Gastroesophageal sphincter (tissue), 4 donors: ENCODE measurements at regions not wholly inside any gene's neighbourhood (a gene's known extent, or its start where the extent isn't known, plus 50 kb on each side); places are given as distances from the start of the nearest gene placed in this dataset.

Source experiments
- ATAC-seq: fragments of 150-250 bp; one replicate; pipeline ENCODE4 v1.9.1; 2016; ENCODE audit warnings: mild to moderate bottlenecking, moderate library complexity
- H3K27ac ChIP-seq, 4 donors: fragments of 200-600 bp; sonication (generic) in 3 of 4; 1 replicate in 3 of 4; 2 replicates in 1 of 4; pipeline ENCODE4 v1.5.1; 2016 to 2019
- H3K27me3 ChIP-seq: fragments of 200-600 bp; sonication (generic); one replicate; pipeline ENCODE4 v1.5.1; 2019
- H3K36me3 ChIP-seq, 2 donors: fragments of 200-600 bp; sonication (generic); one replicate each; pipeline ENCODE4 v1.5.1; 2019; ENCODE audit warnings: control low read depth in 1 of 2
- H3K4me1 ChIP-seq, 3 donors: fragments of 200-600 bp; sonication (generic); 1 replicate in 2 of 3; 2 replicates in 1 of 3; pipeline ENCODE4 v1.5.1; 2016 to 2019; ENCODE audit warnings: control low read depth in 2 of 3
- H3K4me3 ChIP-seq, 2 donors: fragments of 200-600 bp; sonication (generic); one replicate each; pipeline ENCODE4 v1.5.1; 2019; ENCODE audit warnings: mild to moderate bottlenecking in 1 of 2, moderate library complexity in 1 of 2
- H3K9me3 ChIP-seq, 3 donors: fragments of 200-600 bp; sonication (generic); one replicate each; pipeline ENCODE4 v1.5.1; 2017 to 2019; ENCODE audit warnings: control low read depth in 2 of 3
- CTCF ChIP-seq, 4 experiments: fragments of 200-600 bp in 2 of 4; fragments of 450-650 bp in 2 of 4; sonication (generic) in 1 of 4; IDR thresholded peaks; one replicate each; pipeline ENCODE4 v1.5.1; 2017 to 2019; ENCODE audit warnings: antibody characterized with exemption in 4 of 4, mild to moderate bottlenecking in 2 of 4, moderate library complexity in 2 of 4
- EP300 ChIP-seq: sonication (generic); formaldehyde crosslinking; IDR thresholded peaks from one replicate; pipeline ENCODE4 v1.6.1; 2017; ENCODE audit warnings: antibody characterized with exemption, mild to moderate bottlenecking
- POLR2A ChIP-seq, 2 donors: fragments of 450-650 bp; IDR thresholded peaks; one replicate each; pipeline ENCODE4 v1.6.1; 2017; ENCODE audit warnings: antibody characterized with exemption in 2 of 2, mild to moderate bottlenecking in 2 of 2, moderate library complexity in 1 of 2
- POLR2AphosphoS5 ChIP-seq: sonication (generic); formaldehyde crosslinking; IDR thresholded peaks from one replicate; pipeline ENCODE4 v1.6.1; 2017; ENCODE audit warnings: antibody characterized with exemption
- WGBS, 2 donors: methylation state at CpG; one replicate each; pipeline ENCODE4 v1.1.5; 2018; ENCODE audit warnings: low coverage in 1 of 2; 5-methylcytosine and 5-hydroxymethylcytosine counted together

DNA sequence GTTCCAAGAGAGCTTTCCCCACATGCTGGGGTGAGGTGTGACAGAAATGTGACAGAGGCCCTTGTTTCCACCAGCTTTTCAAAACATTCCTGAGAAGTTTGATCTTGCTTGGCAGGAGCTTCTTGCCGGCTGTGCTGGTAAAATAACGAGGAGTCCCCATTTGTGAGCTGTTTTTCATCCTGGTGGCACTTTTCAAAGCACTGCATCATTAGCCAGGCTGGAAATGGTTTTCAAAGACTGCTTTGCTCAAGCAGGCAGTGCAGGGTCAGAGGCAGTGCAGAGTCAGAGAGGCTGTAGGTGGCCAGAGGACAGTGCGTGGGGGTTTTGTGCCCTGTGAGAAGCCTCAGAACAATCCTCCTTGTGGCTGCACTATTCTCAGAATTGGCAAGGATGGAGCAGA is 75.8 kb upstream of the KCNA3 start:
- ATAC-seq: no peak
- Histone ChIP-seq H3K36me3 (no peaks in the 10 kb centered on the region), H3K4me1 (no peaks in the 10 kb centered on the region), H3K4me3 (no peak overlapping the region), H3K9me3 (no peaks in the 10 kb centered on the region), H3K27ac (no peak overlapping the region), H3K27me3 (peaks cover 22% of the 10 kb centered on the region)
- TF ChIP-seq CTCF (IDR thresholded peaks at IDR 0.05): no peak
- WGBS, 2 donors: 3 to 50% methylated on average over 1 to 3 of the region's 3 CpGs

GRCh38 chr1:110749960-110750359 is 75.2 kb upstream of the KCNA3 start:
- H3K4me1 ChIP-seq: no peaks in the 10 kb centered on the region
- no peaks in the 10 kb centered on the region for H3K36me3 ChIP-seq
- no peak overlapping the region for H3K4me3 ChIP-seq
- no peak overlapping the region for H3K27ac ChIP-seq
- no peak for ATAC-seq
- no peaks in the 10 kb centered on the region for H3K9me3 ChIP-seq
- peaks cover 22% of the 10 kb centered on the region for H3K27me3 ChIP-seq
- 9 to 10% methylated on average over 3 of the region's 4 CpGs for WGBS, 2 donors
- TF ChIP-seq POLR2A (IDR thresholded peaks at IDR 0.05) (no peak), EP300 (no peak), POLR2AphosphoS5 (no peak)

DNA sequence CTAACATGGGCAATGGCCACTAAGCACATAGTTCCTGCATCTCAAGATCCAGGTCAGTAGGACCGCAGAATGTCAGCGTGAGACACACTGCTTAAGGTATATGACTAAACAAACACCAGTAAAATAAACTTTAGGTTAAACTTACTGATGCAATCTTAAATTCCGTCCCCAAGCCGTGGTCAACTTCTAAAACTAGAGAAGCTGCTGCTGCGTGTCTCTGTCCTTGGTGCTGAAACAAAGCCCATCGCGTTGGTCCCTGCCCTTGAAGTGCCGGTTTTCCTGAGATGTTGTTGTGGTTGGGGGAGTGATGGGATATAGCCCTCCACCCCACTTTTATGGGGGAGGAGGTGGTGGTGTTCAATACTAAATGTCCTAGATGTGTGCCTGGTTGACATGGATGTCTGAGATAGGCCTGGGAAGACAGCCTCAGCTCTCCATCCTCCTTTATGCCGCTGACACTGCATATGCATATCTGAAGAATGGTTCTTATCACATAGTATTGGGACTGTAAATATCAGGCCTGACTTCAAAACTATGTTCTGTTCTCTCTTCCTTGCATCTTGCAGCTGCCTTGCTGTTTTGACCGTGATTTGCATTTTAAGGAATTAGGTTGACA is 72.0 kb upstream of the KCNA3 start:
- ATAC-seq: no peak
- Histone ChIP-seq H3K4me3 (no peak overlapping the region), H3K9me3 (no peaks in the 10 kb centered on the region), H3K27ac (no peak overlapping the region), H3K4me1 (no peaks in the 10 kb centered on the region), H3K27me3 (peaks cover 40% of the 10 kb centered on the region), H3K36me3 (no peaks in the 10 kb centered on the region)
- WGBS, 2 donors: 26 to 36% methylated on average over 4 to 8 of the region's 10 CpGs
- TF ChIP-seq CTCF (IDR thresholded peaks at IDR 0.05): no peak
- TF ChIP-seq EP300: no peak
- no peak for TF ChIP-seq POLR2AphosphoS5
- no peak for TF ChIP-seq POLR2A (IDR thresholded peaks at IDR 0.05)

GRCh38 chr1:110743397-110743796 is 68.7 kb upstream of the KCNA3 start:
- Histone ChIP-seq H3K27ac (no peak overlapping the region), H3K4me1 (no peaks in the 10 kb centered on the region), H3K27me3 (peaks cover 22% of the 10 kb centered on the region), H3K9me3 (no peaks in the 10 kb centered on the region), H3K4me3 (no peak overlapping the region), H3K36me3 (no peaks in the 10 kb centered on the region)
- no peak for ATAC-seq
- TF ChIP-seq CTCF (IDR thresholded peaks at IDR 0.05) (no peak), EP300 (no peak), POLR2A (IDR thresholded peaks at IDR 0.05) (no peak), POLR2AphosphoS5 (no peak)

GRCh38 chr1:110736900-110737605 is 62.3 kb upstream of the KCNA3 start:
- Histone ChIP-seq H3K4me3 (no peak overlapping the region), H3K27ac (no peak overlapping the region), H3K27me3 (peaks cover 27% of the 10 kb centered on the region), H3K4me1 (no peaks in the 10 kb centered on the region), H3K36me3 (no peaks in the 10 kb centered on the region), H3K9me3 (no peaks in the 10 kb centered on the region)
- TF ChIP-seq POLR2A (IDR thresholded peaks at IDR 0.05) (no peak), EP300 (no peak), CTCF (IDR thresholded peaks at IDR 0.05) (no peak), POLR2AphosphoS5 (no peak)
- WGBS, 2 donors: 50 to 53% methylated on average over 1 to 5 of the region's 5 CpGs
- no peak for ATAC-seq
